ENCODE measurements at regions not wholly inside any gene's neighbourhood (a gene's known extent, or its start where the extent isn't known, plus 50 kb on each side); places are given as distances from the start of the nearest gene placed in this dataset.

GRCh38 chr2:96423828-96424227 is 81.3 kb downstream of the NEURL3 start:
- H3K27ac ChIP-seq (ENCODE audit: extremely low read depth, low read depth, low read length) = no peak overlapping the region
- no peak for TF ChIP-seq ZNF354C (tag by site-specific recombination; IDR thresholded peaks at IDR 0.05; ENCODE audit: borderline replicate concordance, low read depth)
- TF ChIP-seq, protein P1, sequence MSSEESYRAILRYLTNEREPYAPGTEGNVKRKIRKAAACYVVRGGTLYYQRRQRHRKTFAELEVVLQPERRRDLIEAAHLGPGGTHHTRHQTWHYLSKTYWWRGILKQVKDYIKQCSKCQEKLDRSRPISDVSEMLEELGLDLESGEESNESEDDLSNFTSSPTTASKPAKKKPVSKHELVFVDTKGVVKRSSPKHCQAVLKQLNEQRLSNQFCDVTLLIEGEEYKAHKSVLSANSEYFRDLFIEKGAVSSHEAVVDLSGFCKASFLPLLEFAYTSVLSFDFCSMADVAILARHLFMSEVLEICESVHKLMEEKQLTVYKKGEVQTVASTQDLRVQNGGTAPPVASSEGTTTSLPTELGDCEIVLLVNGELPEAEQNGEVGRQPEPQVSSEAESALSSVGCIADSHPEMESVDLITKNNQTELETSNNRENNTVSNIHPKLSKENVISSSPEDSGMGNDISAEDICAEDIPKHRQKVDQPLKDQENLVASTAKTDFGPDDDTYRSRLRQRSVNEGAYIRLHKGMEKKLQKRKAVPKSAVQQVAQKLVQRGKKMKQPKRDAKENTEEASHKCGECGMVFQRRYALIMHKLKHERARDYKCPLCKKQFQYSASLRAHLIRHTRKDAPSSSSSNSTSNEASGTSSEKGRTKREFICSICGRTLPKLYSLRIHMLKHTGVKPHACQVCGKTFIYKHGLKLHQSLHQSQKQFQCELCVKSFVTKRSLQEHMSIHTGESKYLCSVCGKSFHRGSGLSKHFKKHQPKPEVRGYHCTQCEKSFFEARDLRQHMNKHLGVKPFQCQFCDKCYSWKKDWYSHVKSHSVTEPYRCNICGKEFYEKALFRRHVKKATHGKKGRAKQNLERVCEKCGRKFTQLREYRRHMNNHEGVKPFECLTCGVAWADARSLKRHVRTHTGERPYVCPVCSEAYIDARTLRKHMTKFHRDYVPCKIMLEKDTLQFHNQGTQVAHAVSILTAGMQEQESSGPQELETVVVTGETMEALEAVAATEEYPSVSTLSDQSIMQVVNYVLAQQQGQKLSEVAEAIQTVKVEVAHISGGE (tag by site-specific recombination; conservative IDR thresholded peaks at IDR 0.05; ENCODE audit: low read depth) = peak; percentile 37; the same call in 1 of the 2 replicates
- TF ChIP-seq EGR2 (tag by site-specific recombination; IDR thresholded peaks at IDR 0.05; ENCODE audit: low read depth) = 0 out of 2 replicates have a peak, but pooled peaks have one; percentile 33
- H3K4me1 ChIP-seq (ENCODE audit: control insufficient read depth, insufficient read depth, low read length) = no peaks in the 10 kb centered on the region
- no peaks in the 10 kb centered on the region for H3K9me3 ChIP-seq (ENCODE audit: control insufficient read depth, insufficient read depth, low read depth, low read length)
- POLR2A ChIA-PET = no interaction called here
- CTCF ChIA-PET = interaction anchor here (0.7 to 1.7 kb wide), 3 partner anchors 17 to 86 kb away, joined by 4 to 6 read pairs (median 5); no protein-coding TSS in a partner anchor
- no peaks in the 10 kb centered on the region for H3K36me3 ChIP-seq (ENCODE audit: control insufficient read depth in 2 of 2, insufficient read depth in 1 of 2, low read length in 2 of 2)
- H3K4me3 ChIP-seq (ENCODE audit: low read depth, low read length) = no peak overlapping the region

Measured in HEK293 (cell line).